GM13976 (cell line): ENCODE measurements at regions not wholly inside any gene's neighbourhood (a gene's known extent, or its start where the extent isn't known, plus 50 kb on each side); places are given as distances from the start of the nearest gene placed in this dataset.

Experiments
- DNase-seq: peaks from one replicate; pipeline ENCODE4 v3.0.0; 2012; ENCODE audit warnings: low spot score
- CTCF ChIP-seq: IDR thresholded peaks from 2 replicates; pipeline ENCODE4 v1.5.1; 2012; ENCODE audit warnings: borderline replicate concordance, mild to moderate bottlenecking; ENCODE audit not compliant: insufficient read depth; ENCODE audit errors: extremely low read depth, missing control alignments, control extremely low read depth
- in situ Hi-C: fragments of 300-500 bp; cut with MboI; formaldehyde crosslinking; loops from one replicate; pipeline ENCODE4 v1.12.0; 2022; ENCODE audit warnings: low sequenced_read_pairs, mixed read lengths, inconsistent platforms; ENCODE audit not compliant: unreplicated experiment

- in situ Hi-C loops: no loop called here
- no peak for DNase-seq
- no peak for TF ChIP-seq CTCF
Observed at GRCh38 chr3:117404730-117405129, 695.2 kb downstream of the TUSC7 start.

- TF ChIP-seq CTCF: no peak
- DNase-seq: no peak
- in situ Hi-C loops: no loop called here
Observed at GRCh38 chr3:117405359-117405758, 695.8 kb downstream of the TUSC7 start.

GRCh38 chr3:117407317-117407716 is 697.7 kb downstream of the TUSC7 start:
- DNase-seq: no peak
- TF ChIP-seq CTCF: no peak
- in situ Hi-C loops: no loop called here

GRCh38 chr3:117408811-117409210 is 699.2 kb downstream of the TUSC7 start:
- in situ Hi-C loops: no loop called here
- DNase-seq: no peak
- TF ChIP-seq CTCF: no peak

- TF ChIP-seq CTCF: no peak
- in situ Hi-C loops: no loop called here
- no peak for DNase-seq
Observed at GRCh38 chr3:117409256-117409655, 699.7 kb downstream of the TUSC7 start.

- in situ Hi-C loops: no loop called here
- no peak for TF ChIP-seq CTCF
- no peak for DNase-seq
Observed at GRCh38 chr3:117409701-117410459, 700.3 kb downstream of the TUSC7 start.
